Body of pancreas (tissue), 4 donors: ENCODE measurements at regions not wholly inside any gene's neighbourhood (a gene's known extent, or its start where the extent isn't known, plus 50 kb on each side); places are given as distances from the start of the nearest gene placed in this dataset.

Experiments used
- POLR2A ChIP-seq, 3 donors: fragments of 450-650 bp; IDR thresholded peaks; one replicate each; pipeline ENCODE4 v1.6.1; 2016; ENCODE audit warnings: antibody characterized with exemption in 3 of 3, mild to moderate bottlenecking in 2 of 3
- TF ChIP-seq, protein P1 (sequence below), 7 experiments: fragments of 450-650 bp in 4 of 7; fragments of 200-600 bp in 3 of 7; sonication (generic) in 3 of 7; IDR thresholded peaks; one replicate each; pipeline ENCODE4 v1.5.1; 2016 to 2019; ENCODE audit warnings: antibody characterized with exemption in 7 of 7

DNA sequence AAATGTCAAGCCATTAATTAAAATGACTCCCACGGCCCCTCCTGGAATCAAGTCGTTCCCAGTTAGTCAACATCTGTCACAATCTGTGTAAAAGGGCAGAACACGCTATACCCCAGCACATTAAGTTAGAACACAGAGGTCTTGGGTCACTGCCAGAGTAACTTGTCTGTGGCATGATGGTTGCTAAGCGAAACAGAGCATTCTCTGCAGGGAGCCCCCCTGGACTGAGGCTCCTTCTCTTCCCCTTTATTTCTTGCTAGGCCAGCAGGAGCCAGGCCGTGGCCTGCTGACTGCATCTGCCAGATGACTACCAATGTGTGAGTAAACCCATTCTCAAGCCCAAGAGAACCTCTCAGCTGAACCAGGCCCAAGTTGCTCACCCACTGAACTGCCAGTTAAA, 51.9 kb upstream of the ZBED3 start:
- TF ChIP-seq, protein P1, sequence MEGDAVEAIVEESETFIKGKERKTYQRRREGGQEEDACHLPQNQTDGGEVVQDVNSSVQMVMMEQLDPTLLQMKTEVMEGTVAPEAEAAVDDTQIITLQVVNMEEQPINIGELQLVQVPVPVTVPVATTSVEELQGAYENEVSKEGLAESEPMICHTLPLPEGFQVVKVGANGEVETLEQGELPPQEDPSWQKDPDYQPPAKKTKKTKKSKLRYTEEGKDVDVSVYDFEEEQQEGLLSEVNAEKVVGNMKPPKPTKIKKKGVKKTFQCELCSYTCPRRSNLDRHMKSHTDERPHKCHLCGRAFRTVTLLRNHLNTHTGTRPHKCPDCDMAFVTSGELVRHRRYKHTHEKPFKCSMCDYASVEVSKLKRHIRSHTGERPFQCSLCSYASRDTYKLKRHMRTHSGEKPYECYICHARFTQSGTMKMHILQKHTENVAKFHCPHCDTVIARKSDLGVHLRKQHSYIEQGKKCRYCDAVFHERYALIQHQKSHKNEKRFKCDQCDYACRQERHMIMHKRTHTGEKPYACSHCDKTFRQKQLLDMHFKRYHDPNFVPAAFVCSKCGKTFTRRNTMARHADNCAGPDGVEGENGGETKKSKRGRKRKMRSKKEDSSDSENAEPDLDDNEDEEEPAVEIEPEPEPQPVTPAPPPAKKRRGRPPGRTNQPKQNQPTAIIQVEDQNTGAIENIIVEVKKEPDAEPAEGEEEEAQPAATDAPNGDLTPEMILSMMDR (IDR thresholded peaks at IDR 0.05): no peak
- no peak for TF ChIP-seq POLR2A (IDR thresholded peaks at IDR 0.05)
